WI38 (cell line): ENCODE measurements at regions not wholly inside any gene's neighbourhood (a gene's known extent, or its start where the extent isn't known, plus 50 kb on each side); places are given as distances from the start of the nearest gene placed in this dataset.

Experiments
- H3K4me3 ChIP-seq: 2 replicates; pipeline ENCODE4 v1.5.1; 2011; ENCODE audit warnings: low read depth, mild to moderate bottlenecking, control low read depth, low read length
- CTCF ChIP-seq: IDR thresholded peaks from 2 replicates; pipeline ENCODE4 v1.5.1; 2012; ENCODE audit warnings: low read depth, mild to moderate bottlenecking, control low read depth, low read length

DNA sequence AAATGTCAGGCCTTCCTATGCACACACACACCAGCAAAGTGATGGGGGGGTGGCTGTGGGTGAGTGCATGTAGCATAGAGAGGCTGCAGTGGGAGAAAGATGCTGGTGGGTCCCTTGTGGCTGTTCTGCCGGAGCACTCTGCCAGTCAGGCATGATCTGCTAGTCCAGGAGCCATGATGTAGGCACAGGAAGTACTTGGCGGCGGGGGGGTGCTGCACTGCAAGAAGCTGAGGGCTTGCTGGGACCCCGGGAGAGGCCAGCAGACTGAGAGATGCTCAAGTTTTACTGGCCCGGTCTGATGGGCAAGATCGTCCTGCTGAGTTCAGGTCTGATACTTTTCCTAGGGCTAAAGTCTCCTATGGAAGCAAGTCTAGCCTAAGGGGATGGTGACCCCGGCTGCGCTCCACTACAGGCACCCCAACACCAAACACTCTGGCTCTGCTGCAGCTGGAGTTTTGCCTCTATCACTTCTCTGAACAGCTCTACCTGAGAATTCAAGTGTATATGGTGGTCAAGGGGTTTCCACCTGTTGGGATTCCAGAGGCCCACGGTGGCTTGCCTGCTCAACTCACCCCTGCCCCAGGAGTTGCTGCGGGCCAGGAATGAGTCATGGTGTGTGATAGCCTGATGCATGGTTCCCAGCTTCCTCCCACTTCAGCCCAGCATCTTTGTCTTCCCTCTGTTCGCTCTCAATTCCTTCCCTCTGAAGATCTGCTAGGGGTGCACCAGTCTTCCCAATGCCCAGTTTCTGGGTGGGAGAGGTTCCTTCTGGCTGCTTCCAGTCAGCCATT lies 971.8 kb upstream of the ADGRB3 start:
- no peak for TF ChIP-seq CTCF
- H3K4me3 ChIP-seq = no peak overlapping the region

DNA sequence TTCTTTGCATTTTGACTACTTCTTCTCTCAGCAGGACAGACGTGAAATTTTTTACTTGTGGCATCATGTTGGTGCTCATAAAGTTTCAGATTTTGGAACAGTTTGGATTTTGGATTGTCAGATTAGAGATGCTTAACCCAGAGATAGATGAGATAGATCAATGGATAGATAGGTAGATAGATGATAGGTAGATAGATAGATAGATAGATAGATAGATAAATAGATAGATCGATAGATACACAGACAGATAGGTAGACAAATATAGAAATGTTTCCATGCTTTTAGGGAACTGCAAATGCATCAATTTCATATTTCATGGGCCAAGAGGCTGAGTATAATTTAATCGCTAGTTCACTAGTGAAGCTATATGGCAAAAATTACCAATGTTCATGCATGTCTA lies 981.5 kb upstream of the ADGRB3 start:
- H3K4me3 ChIP-seq = no peak overlapping the region
- no peak for TF ChIP-seq CTCF

DNA sequence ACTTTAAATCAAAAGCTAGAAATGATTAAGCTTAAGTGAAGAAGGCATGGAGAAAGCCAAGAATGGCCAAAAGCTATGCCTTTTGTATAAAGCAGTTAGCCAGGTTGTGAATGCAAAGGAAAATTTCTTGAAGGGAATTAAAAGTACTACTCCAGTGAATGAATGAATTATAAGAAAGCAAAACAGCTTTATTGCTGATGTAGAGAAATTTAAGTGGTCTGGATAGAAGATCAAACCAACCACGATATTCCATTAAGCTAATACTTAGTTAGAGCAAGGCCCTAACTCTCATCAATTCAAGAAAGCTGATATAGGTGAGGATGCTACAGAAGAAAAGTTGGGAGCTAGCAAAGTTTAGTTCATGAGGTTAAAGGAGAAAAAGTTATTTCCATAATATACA lies 988.5 kb upstream of the ADGRB3 start:
- TF ChIP-seq CTCF = no peak
- no peak overlapping the region for H3K4me3 ChIP-seq

GRCh38 chr6:67643281-67643680 lies 991.8 kb upstream of the ADGRB3 start:
- H3K4me3 ChIP-seq = no peak overlapping the region
- no peak for TF ChIP-seq CTCF

DNA sequence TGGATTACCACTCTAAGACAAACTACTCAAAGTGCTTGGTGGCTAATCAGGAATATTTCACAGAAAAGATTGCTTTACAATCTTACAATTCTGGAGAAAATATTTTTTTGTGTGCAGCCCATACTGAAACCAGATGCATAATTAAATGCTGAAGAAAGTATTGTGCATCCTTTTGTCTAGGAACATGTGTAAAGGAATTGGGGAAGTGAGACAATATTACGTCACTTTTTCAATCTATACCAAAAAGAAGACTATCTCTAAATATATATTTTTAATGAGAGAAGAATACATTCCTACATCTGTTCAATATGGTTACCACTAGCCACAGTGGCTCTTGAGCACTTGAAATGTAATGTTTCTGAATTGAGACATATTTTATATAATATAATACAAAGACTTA lies 992.5 kb upstream of the ADGRB3 start:
- no peak for TF ChIP-seq CTCF
- no peak overlapping the region for H3K4me3 ChIP-seq

DNA sequence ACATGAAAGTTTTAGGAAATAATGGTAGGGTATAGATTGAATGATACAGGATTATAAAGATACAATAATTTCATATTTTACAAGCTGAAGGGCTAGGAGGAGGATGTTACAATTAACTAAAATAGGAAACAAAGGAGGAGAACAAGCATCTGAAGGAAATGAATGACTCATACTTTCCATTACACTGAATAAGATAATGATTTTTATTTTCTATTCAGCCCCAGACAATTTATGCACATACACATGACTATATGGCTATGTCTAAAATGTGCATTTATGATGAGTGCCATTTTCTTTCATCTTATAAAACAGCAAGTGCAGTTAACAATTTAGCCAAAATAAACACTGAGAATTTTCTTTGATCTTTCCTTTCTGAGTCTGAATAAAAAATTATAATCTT lies 994.6 kb upstream of the ADGRB3 start:
- no peak for TF ChIP-seq CTCF
- H3K4me3 ChIP-seq = no peak overlapping the region

GRCh38 chr6:67639161-67639560 lies 995.9 kb upstream of the ADGRB3 start:
- no peak for TF ChIP-seq CTCF
- no peak overlapping the region for H3K4me3 ChIP-seq
